ENCODE measurements at regions not wholly inside any gene's neighbourhood (a gene's known extent, or its start where the extent isn't known, plus 50 kb on each side); places are given as distances from the start of the nearest gene placed in this dataset.
"Not testable (repeated sequence)": the region's sequence is repeated elsewhere in the genome, so short reads cannot be mapped to it uniquely, and the experiment has no call there.

DNA sequence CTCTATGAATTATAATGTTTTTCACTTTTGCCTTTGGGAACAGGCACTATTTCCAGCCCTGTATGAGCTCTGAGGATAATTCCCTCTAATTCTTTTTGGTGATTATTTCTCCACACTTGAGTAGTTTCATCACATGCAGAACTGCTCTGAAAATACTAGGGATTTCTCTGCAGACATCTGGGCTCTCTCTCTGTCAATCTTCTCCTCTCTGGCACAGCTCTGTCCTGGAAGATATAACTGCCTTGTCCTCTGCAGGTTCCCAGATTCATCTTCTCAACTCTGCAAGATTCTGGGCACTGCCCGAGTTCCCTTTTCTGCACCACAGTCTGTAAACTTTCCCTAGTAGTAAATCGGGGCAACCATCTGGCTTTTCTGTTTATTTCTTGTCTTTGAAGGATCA, 131.3 kb upstream of the FMN2 start:
- Histone ChIP-seq H3K27me3 (ENCODE audit: control insufficient read depth, insufficient read depth, low read length, poor library complexity, severe bottlenecking) (no peaks in the 10 kb centered on the region), H3K4me1 (ENCODE audit: control insufficient read depth, insufficient read depth, low read length) (no peaks in the 10 kb centered on the region), H3K27ac (ENCODE audit: insufficient read depth, low read depth, low read length, poor library complexity, severe bottlenecking) (no peak overlapping the region), H3K9me3 (ENCODE audit: control insufficient read depth, low read length) (no peaks in the 10 kb centered on the region), H3K36me3 (ENCODE audit: control insufficient read depth, insufficient read depth, low read length) (no peaks in the 10 kb centered on the region), H3K4me3 (ENCODE audit: insufficient read depth, low read depth, low read length) (no peak overlapping the region)
- 92 to 93% methylated on average over 2 of the region's 2 CpGs for WGBS, 2 experiments

DNA sequence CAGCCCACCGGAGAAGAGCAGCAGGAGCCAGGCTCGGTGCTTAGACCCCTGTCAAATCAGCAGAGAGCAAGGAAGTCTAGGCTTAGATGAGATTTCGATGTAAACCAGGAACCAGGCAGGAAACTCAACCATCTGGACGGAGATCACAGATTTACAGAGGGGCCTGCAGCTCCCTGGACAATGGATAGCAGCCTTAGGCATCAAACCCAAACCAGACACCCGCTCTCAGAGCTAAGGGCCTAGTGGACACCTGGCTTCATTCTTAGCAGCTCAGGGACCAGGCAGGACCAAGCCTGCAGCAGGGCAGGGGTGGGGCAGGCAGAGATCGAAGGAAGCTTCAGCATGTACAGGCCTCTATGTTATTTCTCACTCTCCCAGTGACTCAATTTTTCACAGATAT, 127.8 kb upstream of the FMN2 start:
- Histone ChIP-seq H3K4me3 (ENCODE audit: insufficient read depth, low read depth, low read length) (no peak overlapping the region), H3K27me3 (ENCODE audit: control insufficient read depth, insufficient read depth, low read length, poor library complexity, severe bottlenecking) (no peaks in the 10 kb centered on the region), H3K4me1 (ENCODE audit: control insufficient read depth, insufficient read depth, low read length) (no peaks in the 10 kb centered on the region), H3K9me3 (ENCODE audit: control insufficient read depth, low read length) (no peaks in the 10 kb centered on the region), H3K36me3 (ENCODE audit: control insufficient read depth, insufficient read depth, low read length) (no peaks in the 10 kb centered on the region), H3K27ac (ENCODE audit: insufficient read depth, low read depth, low read length, poor library complexity, severe bottlenecking) (no peak overlapping the region)
- 89 to 90% methylated on average over 6 of the region's 6 CpGs for WGBS, 2 experiments

DNA sequence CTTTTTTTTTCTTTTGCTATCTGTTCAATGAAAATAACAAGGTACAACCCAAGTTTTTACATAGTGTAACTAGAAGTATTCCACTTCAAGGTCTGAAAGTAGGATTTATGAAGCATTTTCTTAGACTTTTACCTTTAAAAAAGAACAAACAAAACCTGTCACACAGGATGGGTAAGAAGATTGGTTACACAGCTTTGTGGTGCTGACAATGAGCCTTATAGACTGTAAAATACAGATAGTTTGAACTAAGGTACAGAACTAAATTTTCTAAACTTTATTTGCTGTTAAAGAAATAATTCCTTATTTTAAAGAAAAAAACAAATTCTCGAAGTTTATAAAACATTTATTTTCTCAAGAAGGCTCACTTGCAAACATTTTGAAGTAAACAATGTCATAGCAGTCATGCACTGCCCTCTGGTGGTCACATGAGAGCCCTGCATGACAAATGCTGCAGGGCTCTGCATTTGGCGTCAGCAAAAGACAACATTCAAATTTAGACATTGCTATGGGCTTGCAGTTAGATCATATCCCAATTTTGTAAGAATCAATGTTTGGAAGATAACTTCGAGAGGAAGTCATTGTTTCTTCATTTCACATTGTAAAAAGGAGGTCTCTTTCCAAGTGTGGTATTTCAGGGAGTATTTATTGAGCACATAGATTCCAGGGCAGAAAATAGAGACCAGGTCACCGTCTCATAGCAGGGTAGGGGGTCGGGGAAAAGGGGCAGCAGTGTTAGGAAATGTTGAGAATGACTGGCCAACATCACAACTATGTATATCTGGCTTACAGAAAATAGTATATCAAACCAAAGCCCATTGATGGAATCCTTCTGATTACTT, 115.3 kb upstream of the FMN2 start:
- WGBS, 2 experiments, result 25 to 46% methylated on average over 4 to 5 of the region's 5 CpGs

DNA sequence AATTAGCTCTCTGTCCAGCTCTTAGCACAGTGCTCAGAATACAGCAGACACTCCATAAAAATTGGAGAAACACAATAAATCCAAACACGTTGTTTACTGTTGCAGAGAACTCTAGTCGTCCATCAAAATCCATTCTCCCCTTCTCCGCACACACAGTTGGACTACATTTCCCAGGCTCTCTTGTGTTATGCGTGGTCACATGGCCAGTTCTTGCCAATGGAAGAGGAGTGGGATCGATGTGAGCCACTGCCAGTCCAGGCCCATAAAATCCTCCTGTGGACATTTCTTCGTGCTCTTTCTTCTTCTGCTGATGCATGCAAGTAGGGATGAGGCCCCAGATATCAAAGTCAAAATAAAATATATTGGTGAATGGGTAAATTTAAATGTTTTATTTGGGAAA, 114.3 kb upstream of the FMN2 start:
- Histone ChIP-seq H3K4me1 (ENCODE audit: control insufficient read depth, insufficient read depth, low read length) (no peaks in the 10 kb centered on the region), H3K9me3 (ENCODE audit: control insufficient read depth, low read length) (peaks cover 3% of the 10 kb centered on the region), H3K36me3 (ENCODE audit: control insufficient read depth, insufficient read depth, low read length) (no peaks in the 10 kb centered on the region), H3K27ac (ENCODE audit: insufficient read depth, low read depth, low read length, poor library complexity, severe bottlenecking) (no peak overlapping the region), H3K4me3 (ENCODE audit: insufficient read depth, low read depth, low read length) (no peak overlapping the region), H3K27me3 (ENCODE audit: control insufficient read depth, insufficient read depth, low read length, poor library complexity, severe bottlenecking) (no peaks in the 10 kb centered on the region)
- WGBS, 2 experiments, result 90 to 94% methylated on average over 6 of the region's 6 CpGs

More for the DNA sequence above, 115.3 kb upstream of the FMN2 start:
- Histone ChIP-seq H3K4me1 (ENCODE audit: control insufficient read depth, insufficient read depth, low read length) (no peaks in the 10 kb centered on the region), H3K27me3 (ENCODE audit: control insufficient read depth, insufficient read depth, low read length, poor library complexity, severe bottlenecking) (no peaks in the 10 kb centered on the region), H3K4me3 (ENCODE audit: insufficient read depth, low read depth, low read length) (no peak overlapping the region), H3K27ac (ENCODE audit: insufficient read depth, low read depth, low read length, poor library complexity, severe bottlenecking) (no peak overlapping the region), H3K36me3 (ENCODE audit: control insufficient read depth, insufficient read depth, low read length) (no peaks in the 10 kb centered on the region), H3K9me3 (ENCODE audit: control insufficient read depth, low read length) (peaks cover 1% of the 10 kb centered on the region)

DNA sequence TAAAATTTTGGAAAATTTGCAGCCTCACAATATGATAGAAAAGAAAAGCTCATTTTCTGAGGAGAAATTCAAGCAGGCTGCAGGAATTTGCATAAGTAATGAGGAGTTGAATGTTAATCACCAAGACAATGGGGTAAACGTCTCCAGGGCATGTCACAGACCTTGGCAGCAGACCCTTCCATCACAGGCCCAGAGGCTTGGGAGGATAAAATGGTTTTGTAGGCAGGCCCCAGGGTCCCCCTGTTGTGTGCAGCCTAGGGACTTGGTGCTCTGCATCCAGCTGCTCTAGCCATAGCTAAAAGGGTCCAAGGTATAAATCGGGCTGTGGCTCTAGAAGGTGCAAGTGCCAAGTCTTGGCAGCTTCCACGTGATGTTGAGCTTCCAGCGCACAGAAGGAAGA, 112.2 kb upstream of the FMN2 start:
- Histone ChIP-seq H3K4me1 (ENCODE audit: control insufficient read depth, insufficient read depth, low read length) (no peaks in the 10 kb centered on the region), H3K36me3 (ENCODE audit: control insufficient read depth, insufficient read depth, low read length) (no peaks in the 10 kb centered on the region), H3K9me3 (ENCODE audit: control insufficient read depth, low read length) (peaks cover 5% of the 10 kb centered on the region), H3K4me3 (ENCODE audit: insufficient read depth, low read depth, low read length) (no peak overlapping the region), H3K27me3 (ENCODE audit: control insufficient read depth, insufficient read depth, low read length, poor library complexity, severe bottlenecking) (no peaks in the 10 kb centered on the region), H3K27ac (ENCODE audit: insufficient read depth, low read depth, low read length, poor library complexity, severe bottlenecking) (no peak overlapping the region)
- 88 to 94% methylated on average over 4 of the region's 4 CpGs for WGBS, 2 experiments

DNA sequence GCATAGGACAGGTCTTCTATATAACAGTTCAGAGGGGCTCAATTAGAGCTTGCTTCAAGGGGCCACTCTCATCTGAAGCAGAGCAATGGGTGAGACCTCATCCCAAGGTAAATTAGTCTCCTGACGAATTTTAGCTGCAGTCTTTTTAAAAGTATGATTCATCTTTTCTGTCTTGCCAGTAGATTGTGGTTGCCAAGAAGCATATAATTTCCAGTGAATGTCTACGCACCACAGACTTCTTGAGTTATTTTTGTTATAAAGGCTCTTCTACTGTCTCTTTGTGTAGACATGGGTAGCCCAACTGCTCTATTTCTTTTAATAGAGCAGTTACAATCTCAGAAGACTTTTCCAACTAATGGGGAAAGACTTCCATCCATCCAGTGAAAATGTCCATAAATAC, 108.9 kb upstream of the FMN2 start:
- no peak overlapping the region for H3K27ac ChIP-seq (ENCODE audit: insufficient read depth, low read depth, low read length, poor library complexity, severe bottlenecking)
- no peaks in the 10 kb centered on the region for H3K36me3 ChIP-seq (ENCODE audit: control insufficient read depth, insufficient read depth, low read length)
- H3K27me3 ChIP-seq (ENCODE audit: control insufficient read depth, insufficient read depth, low read length, poor library complexity, severe bottlenecking), result no peaks in the 10 kb centered on the region
- peaks cover 8% of the 10 kb centered on the region for H3K9me3 ChIP-seq (ENCODE audit: control insufficient read depth, low read length)
- 83 to 97% methylated on average over 2 of the region's 2 CpGs for WGBS, 2 experiments
- H3K4me3 ChIP-seq (ENCODE audit: insufficient read depth, low read depth, low read length), result no peak overlapping the region
- no peaks in the 10 kb centered on the region for H3K4me1 ChIP-seq (ENCODE audit: control insufficient read depth, insufficient read depth, low read length)

DNA sequence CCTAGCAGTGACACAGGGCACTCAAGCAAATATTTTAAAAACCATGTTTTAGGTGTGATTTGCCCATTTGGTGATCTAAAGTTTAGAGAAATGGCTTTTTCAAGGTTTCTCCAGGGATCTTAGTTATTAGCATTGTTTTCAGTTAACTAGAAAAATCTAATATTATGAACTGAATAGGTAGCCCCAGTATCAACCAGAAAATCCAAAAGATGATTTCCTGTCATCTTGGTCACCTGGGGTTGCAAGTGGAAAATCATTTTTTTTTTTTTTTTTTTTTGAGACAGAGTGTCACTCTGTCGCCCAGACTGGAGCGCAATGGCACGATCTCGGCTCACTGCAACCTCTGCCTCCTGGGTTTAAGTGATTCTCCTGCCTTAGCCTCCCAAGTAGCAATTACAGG, 106.6 kb upstream of the FMN2 start:
- H3K4me3 ChIP-seq (ENCODE audit: insufficient read depth, low read depth, low read length), result no peak overlapping the region
- H3K27ac ChIP-seq (ENCODE audit: insufficient read depth, low read depth, low read length, poor library complexity, severe bottlenecking), result no peak overlapping the region
- WGBS, 2 experiments, result 77 to 91% methylated on average over 4 of the region's 4 CpGs
- peaks cover 8% of the 10 kb centered on the region for H3K9me3 ChIP-seq (ENCODE audit: control insufficient read depth, low read length)
- H3K4me1 ChIP-seq (ENCODE audit: control insufficient read depth, insufficient read depth, low read length), result no peaks in the 10 kb centered on the region
- no peaks in the 10 kb centered on the region for H3K36me3 ChIP-seq (ENCODE audit: control insufficient read depth, insufficient read depth, low read length)
- H3K27me3 ChIP-seq (ENCODE audit: control insufficient read depth, insufficient read depth, low read length, poor library complexity, severe bottlenecking), result no peaks in the 10 kb centered on the region

DNA sequence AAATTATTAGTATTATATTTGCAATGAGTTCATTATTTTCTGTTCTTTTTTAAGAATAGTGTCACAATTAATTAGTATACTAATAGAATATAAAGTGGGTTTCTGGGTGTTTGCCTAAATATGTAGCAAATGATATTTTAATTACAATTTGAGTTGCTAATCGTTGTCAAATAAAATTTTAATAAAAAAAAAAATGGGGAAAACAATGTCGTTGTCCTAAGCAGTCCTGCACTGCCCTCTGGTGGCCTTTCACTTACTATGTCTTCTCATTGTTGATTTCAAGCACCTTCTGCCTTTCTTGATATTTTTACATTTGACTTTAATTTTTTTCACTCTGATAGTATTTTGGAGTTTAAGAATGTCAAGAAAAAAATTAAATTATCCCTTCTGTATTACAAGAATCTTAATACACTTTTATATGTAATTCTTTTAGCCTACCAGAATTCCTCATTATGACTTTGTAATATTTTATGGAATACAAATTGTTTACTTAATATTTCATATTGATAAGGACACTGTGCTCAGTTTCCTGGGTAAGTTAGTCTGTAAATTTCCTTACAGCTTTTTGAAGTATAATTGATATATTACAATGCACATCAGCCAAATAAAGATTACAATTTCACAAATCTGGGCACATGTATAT, 104.5 kb upstream of the FMN2 start:
- 47 to 57% methylated on average over 2 of the region's 2 CpGs for WGBS, 2 experiments
- Histone ChIP-seq H3K4me3 (ENCODE audit: insufficient read depth, low read depth, low read length) (no peak overlapping the region), H3K9me3 (ENCODE audit: control insufficient read depth, low read length) (peaks cover 5% of the 10 kb centered on the region), H3K27ac (ENCODE audit: insufficient read depth, low read depth, low read length, poor library complexity, severe bottlenecking) (no peak overlapping the region), H3K27me3 (ENCODE audit: control insufficient read depth, insufficient read depth, low read length, poor library complexity, severe bottlenecking) (no peaks in the 10 kb centered on the region), H3K36me3 (ENCODE audit: control insufficient read depth, insufficient read depth, low read length) (no peaks in the 10 kb centered on the region), H3K4me1 (ENCODE audit: control insufficient read depth, insufficient read depth, low read length) (no peaks in the 10 kb centered on the region)

DNA sequence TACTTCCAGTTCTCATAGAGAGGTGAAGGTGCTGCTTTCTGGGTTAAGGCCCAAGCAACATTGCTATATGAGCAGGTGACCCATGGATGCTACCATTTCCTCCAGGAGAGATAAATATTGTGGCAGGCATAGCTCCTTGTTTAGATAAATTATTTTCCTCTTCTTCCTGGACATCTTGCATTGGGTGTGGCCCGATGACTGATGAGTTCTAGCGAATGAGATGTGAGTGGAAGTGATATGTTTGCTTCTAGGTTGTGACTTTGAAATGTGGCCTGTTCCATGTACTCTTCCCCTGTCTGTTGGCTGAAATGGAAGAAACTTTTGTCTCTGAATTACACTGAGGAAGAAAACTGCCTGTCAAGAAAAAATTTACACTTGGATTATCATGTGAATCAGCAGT, 101.7 kb upstream of the FMN2 start:
- Histone ChIP-seq H3K27me3 (ENCODE audit: control insufficient read depth, insufficient read depth, low read length, poor library complexity, severe bottlenecking) (no peaks in the 10 kb centered on the region), H3K4me1 (ENCODE audit: control insufficient read depth, insufficient read depth, low read length) (no peaks in the 10 kb centered on the region), H3K27ac (ENCODE audit: insufficient read depth, low read depth, low read length, poor library complexity, severe bottlenecking) (no peak overlapping the region), H3K9me3 (ENCODE audit: control insufficient read depth, low read length) (peaks cover under 1% of the 10 kb centered on the region), H3K36me3 (ENCODE audit: control insufficient read depth, insufficient read depth, low read length) (no peaks in the 10 kb centered on the region), H3K4me3 (ENCODE audit: insufficient read depth, low read depth, low read length) (no peak overlapping the region)
- WGBS, 2 experiments, result 87 to 95% methylated on average over 2 of the region's 2 CpGs

DNA sequence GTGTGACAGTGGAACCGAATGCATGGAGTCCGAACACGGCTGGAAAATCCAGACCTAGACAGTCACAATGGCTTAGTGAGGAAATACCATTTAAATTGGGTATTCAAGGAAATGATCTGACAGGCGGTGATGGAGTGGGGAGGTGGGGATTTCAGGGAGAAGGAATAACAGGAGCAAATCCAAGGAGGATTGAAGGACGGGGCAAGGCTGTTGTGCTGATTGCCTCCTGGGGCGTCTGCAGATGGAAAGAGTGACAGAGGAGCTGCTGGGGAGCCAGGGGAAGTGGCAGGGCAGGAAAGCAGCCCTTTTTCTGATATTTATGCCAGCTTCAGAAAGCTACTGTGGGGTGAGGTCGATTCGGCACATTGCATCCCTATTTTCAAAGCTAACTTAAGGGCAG, 99.1 kb upstream of the FMN2 start:
- H3K27me3 ChIP-seq (ENCODE audit: control insufficient read depth, insufficient read depth, low read length, poor library complexity, severe bottlenecking), result peaks cover 15% of the 10 kb centered on the region
- not testable (repeated sequence) for H3K9me3 ChIP-seq (ENCODE audit: control insufficient read depth, low read length); H3K36me3 ChIP-seq (ENCODE audit: control insufficient read depth, insufficient read depth, low read length); H3K4me1 ChIP-seq (ENCODE audit: control insufficient read depth, insufficient read depth, low read length); H3K4me3 ChIP-seq (ENCODE audit: insufficient read depth, low read depth, low read length); H3K27ac ChIP-seq (ENCODE audit: insufficient read depth, low read depth, low read length, poor library complexity, severe bottlenecking)
- 88 to 89% methylated on average over 8 of the region's 8 CpGs for WGBS, 2 experiments
